ENCODE measurements at regions not wholly inside any gene's neighbourhood (a gene's known extent, or its start where the extent isn't known, plus 50 kb on each side); places are given as distances from the start of the nearest gene placed in this dataset.

GRCh38 chr15:53000409-53000808, 210.3 kb upstream of the ONECUT1 start:
- DNase-seq, result no peak
- H3K36me3 ChIP-seq, result no peaks in the 10 kb centered on the region
- no peaks in the 10 kb centered on the region for H3K27me3 ChIP-seq (ENCODE audit: low read depth)
- H3K4me3 ChIP-seq, result no peak overlapping the region
- intact Hi-C loops (cut with micrococcal nuclease), result no loop called here
- TF ChIP-seq CTCF (IDR thresholded peaks at IDR 0.05; ENCODE audit: borderline replicate concordance), result no peak
- H3K4me1 ChIP-seq, result no peaks in the 10 kb centered on the region
- no peak overlapping the region for H3K27ac ChIP-seq (replicated peaks)
- peaks cover 7% of the 10 kb centered on the region for H3K9me3 ChIP-seq (replicated peaks)

DNA sequence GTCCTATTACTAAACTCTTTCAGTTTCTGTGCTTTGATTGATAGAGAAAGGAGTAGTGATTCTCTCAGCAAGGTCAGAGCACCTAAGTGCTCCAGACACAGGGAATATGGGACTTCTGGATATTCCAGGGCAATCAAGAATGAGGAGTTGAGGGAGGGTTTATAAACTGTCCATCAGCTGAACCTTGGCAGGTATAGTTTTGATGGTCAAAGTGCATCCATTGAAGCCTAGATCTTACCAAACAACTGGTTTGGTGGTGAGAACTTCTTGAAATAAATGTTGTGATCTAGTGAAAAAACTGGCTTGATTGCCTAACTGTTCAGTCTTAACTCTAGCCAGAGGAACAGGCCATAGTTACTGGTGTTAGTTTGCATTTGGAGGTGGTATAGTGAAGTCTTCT, 207.0 kb upstream of the ONECUT1 start:
- no peak for DNase-seq
- Histone ChIP-seq H3K27ac (replicated peaks) (no peak overlapping the region), H3K4me1 (no peaks in the 10 kb centered on the region), H3K9me3 (replicated peaks) (peaks cover 30% of the 10 kb centered on the region), H3K36me3 (no peaks in the 10 kb centered on the region), H3K27me3 (ENCODE audit: low read depth) (no peaks in the 10 kb centered on the region), H3K4me3 (no peak overlapping the region)
- TF ChIP-seq CTCF (IDR thresholded peaks at IDR 0.05; ENCODE audit: borderline replicate concordance), result no peak
- intact Hi-C loops (cut with micrococcal nuclease), result no loop called here

DNA sequence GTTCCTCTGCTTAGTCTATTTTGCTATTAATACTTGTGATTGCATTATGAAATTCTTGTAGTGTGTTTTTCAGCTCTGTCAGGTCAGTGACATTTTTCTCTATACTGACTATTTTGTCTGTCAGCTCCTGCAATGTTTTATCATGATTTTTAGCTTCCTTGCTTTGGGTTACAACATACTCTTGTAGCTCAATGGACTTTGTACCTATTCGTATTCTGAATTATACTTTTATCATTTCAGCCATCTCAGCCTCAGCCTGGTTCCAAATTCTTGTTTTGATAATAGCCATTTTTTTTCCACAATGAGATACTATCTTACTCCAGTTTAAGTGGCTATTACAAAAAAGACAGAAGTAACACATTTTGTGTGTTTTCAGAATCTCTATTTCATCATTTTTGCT, 204.2 kb upstream of the ONECUT1 start:
- DNase-seq, result no peak
- no peak overlapping the region for H3K4me3 ChIP-seq
- no peak overlapping the region for H3K27ac ChIP-seq (replicated peaks)
- no peaks in the 10 kb centered on the region for H3K36me3 ChIP-seq
- TF ChIP-seq CTCF (IDR thresholded peaks at IDR 0.05; ENCODE audit: borderline replicate concordance), result no peak
- no peaks in the 10 kb centered on the region for H3K27me3 ChIP-seq (ENCODE audit: low read depth)
- H3K9me3 ChIP-seq (replicated peaks), result peaks cover 31% of the 10 kb centered on the region
- H3K4me1 ChIP-seq, result no peaks in the 10 kb centered on the region
- intact Hi-C loops (cut with micrococcal nuclease), result no loop called here

GRCh38 chr15:52984507-52984906, 194.4 kb upstream of the ONECUT1 start:
- Histone ChIP-seq H3K9me3 (replicated peaks) (no peaks in the 10 kb centered on the region), H3K27ac (replicated peaks) (no peak overlapping the region), H3K36me3 (no peaks in the 10 kb centered on the region), H3K4me3 (no peak overlapping the region), H3K27me3 (ENCODE audit: low read depth) (peaks cover 9% of the 10 kb centered on the region), H3K4me1 (no peaks in the 10 kb centered on the region)
- intact Hi-C loops (cut with micrococcal nuclease), result no loop called here
- no peak for TF ChIP-seq CTCF (IDR thresholded peaks at IDR 0.05; ENCODE audit: borderline replicate concordance)
- no peak for DNase-seq

- H3K4me3 ChIP-seq, result no peak overlapping the region
- no peak overlapping the region for H3K27ac ChIP-seq (replicated peaks)
- no peaks in the 10 kb centered on the region for H3K4me1 ChIP-seq
- H3K27me3 ChIP-seq (ENCODE audit: low read depth), result peaks cover 12% of the 10 kb centered on the region
- H3K36me3 ChIP-seq, result no peaks in the 10 kb centered on the region
- DNase-seq, result no peak
- intact Hi-C loops (cut with micrococcal nuclease), result no loop called here
- no peaks in the 10 kb centered on the region for H3K9me3 ChIP-seq (replicated peaks)
- TF ChIP-seq CTCF (IDR thresholded peaks at IDR 0.05; ENCODE audit: borderline replicate concordance), result no peak
Observed at GRCh38 chr15:52980446-52980845, 190.3 kb upstream of the ONECUT1 start.
